GM18867 (cell line): ENCODE measurements at regions not wholly inside any gene's neighbourhood (a gene's known extent, or its start where the extent isn't known, plus 50 kb on each side); places are given as distances from the start of the nearest gene placed in this dataset.
"Not testable (repeated sequence)": the region's sequence is repeated elsewhere in the genome, so short reads cannot be mapped to it uniquely, and the experiment has no call there.

Experiments
- ATAC-seq: cut with Tn5 transposase; IDR thresholded peaks from one replicate; pipeline ENCODE4 v1.9.1; 2021; ENCODE audit warnings: mild to moderate bottlenecking, moderate library complexity; ENCODE audit not compliant: unreplicated experiment

DNA sequence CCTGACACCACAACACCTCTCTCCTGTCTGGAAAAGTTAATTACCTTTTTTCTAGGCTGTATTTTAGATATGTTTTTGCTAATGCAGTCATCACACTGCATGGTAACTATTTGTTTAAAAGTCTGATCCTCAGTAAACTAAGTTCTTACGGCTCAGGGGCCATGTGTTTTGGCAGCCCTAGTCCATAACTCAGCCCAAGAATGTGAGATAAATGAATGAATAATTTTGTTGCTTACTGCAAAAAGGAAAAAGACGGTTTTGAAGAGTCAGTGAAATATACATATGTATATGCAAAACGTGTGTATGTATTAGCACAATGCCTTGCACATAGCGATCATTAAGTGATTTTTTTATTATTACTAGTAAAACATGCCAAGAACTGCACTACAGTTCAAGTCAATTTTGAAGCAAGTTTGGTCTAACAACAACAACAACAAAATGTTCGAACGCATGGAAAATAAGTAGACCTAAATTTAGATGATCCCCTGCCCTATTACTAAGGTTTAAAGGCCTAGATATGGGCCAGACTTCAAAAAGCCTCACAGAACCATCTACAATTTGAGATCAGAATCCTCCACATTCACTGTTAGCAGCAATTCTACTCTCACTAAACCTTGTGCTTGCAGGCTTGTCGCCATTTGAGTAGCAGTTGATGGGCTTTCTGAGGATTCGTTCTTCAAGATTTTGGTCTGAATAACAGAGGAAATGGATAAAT lies 140.0 kb downstream of the NDUFA12 start:
- no peak for ATAC-seq

DNA sequence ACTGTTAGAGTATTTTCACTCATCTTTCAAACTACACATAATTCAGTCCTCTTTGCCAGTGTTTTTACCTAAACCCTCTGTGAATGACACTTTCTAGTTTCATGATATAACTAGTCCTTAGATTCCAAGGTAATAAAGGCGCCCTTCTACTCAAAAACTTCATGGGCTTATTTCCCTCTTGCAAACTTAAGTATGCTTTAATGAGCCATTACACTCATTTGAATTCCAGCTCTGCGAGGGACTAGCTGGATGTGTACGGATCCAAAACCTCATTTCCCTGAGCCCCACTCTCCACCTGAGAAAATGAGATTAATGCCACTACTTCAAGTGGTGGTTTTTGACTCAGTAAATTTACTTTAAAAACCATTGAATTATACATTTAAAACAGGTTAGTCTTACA lies 141.1 kb downstream of the NDUFA12 start:
- no peak for ATAC-seq

DNA sequence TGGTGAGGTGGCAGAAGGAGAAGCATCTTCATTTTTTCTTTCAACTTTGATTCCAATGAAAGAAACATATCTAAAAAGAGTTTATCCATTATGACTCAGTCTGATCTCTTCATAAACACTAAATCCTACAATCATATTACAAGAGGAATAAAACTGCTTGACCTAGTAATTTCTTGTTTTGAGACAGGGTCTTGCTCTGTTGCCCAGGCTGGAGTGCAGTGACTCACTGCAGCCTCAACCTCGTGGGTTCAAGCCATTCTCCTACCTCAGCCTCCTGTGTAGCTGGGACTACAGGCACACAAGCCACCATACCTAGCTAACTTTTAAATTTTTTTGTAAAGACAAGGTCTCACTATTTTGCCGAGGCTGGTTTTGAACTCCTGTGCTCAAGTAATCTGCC lies 147.2 kb downstream of the NDUFA12 start:
- ATAC-seq = no peak

DNA sequence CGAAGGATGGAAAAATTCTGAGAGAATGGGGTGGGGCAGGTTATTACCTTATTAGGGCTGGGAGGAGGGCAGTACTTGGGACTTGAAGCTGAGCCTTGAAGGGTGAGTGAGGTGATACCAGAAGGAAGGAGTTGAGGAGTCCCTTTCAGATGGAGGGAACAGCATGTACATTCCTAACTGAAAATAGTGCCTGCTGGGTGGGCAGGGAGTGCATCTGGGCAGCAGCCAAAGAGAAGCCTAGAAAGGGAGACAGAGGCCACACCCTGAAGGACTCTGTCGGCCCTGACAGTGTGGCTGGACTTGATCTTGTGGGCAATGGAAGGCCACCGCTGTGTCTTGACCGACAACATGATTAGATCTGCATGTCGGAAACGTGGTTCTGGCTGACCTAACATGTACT lies 147.6 kb downstream of the NDUFA12 start:
- ATAC-seq = no peak

DNA sequence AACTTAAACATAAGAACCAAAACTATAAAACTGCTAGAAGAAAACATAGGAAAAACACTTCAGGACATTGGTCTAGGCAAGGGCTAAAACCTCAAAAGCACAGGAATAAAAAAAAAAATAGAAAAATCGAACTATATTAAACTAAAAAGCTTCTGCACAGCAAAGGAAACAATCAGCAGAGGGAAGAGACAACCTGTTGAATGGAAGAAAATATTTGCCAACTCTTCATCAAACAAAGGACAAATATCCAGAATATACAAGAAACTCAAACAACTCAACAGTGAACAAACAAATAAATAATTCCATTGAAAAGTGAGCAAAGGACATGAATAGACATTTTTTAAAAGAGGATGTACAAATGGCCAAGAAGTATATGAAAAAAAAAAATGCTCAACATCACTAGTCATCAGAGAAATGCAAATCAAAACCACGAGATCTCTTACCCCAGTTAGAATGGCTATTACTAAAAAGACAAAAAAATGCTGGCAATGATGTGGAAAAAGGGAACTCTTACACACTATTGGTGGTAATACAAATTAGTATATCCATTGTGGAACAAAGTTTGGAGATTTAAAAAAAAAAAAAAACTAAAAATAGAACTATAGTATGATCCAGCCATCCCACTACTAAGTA lies 152.0 kb downstream of the NDUFA12 start:
- no peak for ATAC-seq

DNA sequence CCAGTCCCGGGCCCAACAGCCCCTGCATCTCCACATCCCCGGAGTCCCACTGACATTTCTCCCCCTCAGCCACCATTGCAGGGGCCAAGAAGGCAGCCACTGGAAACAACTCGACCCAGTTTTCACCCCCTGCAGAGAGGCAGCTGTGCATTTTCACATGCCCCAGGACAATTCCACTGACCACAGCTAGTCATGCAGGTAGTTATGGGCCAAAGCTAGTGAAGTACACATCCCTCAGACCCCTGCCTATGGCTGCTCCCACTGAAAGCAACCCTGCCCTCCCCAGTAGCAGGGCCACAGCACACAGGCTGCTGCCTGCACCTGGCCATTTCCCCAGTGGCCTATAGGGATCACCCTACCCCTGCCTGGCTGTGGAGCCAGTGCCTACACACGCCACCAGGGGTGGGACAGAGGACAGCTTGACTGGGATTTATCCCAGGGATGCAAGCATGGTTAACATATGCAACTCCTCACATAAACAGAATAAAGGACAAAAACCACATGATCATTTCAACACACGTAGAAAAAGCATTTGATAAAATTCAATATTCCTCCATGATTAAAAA lies 154.0 kb downstream of the NDUFA12 start:
- ATAC-seq = no peak

DNA sequence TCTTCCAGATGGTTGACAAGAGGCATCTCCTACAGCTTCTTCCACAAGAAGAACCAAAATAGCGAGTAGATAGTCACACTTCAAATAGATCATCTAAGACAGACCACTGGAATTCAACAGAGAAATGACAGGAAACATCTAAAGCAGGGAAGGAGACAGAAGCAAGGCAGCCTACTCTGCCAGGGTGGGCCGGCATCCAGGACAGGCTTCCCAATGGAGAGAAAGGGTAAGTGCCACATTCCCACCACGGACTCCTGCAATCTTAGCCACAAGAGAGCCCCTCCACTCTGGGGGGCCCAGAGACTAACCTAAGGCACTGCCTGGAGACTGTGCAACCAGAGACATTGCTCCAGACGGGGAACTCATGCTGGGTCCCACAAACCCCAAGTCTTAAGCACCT lies 154.5 kb downstream of the NDUFA12 start:
- ATAC-seq = no peak

DNA sequence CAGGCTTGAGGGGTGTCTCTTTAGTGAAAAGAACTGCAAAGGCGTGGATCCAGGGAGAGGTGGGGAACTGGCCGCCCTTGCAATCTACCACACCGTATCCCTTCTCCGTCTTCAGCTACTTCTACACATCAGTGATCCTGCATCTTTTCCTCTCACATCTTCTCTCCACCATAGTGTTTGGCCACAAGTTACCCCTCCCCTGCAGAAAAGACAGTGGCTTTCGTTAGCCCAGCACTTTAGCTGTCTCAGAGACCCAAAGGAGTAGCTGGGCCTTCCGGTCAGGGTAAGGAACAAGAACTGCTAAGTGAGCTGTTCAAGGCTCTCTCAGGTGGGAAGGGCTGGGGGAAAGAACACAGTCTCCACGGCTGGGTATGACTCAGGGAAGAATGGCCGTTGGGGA lies 158.4 kb downstream of the NDUFA12 start:
- no peak for ATAC-seq

DNA sequence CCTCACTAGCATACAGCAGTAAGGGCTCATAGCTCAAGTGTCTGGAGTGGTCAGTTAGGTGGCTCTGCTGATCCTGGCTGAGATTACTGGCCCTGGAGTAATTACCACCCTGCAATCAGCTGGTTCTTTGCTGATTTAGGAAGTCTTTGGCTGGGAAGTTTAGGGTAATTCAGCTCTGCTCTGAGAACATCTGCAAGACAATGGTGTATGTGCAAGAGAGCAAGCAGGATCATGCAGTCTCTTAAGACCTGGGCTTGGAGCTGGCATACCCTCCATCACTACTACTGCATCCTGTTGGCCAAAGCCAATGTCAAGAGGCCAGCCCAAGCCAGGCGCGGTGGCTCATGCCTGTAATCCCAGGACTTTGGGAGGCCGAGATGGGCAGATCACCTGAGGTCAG lies 159.0 kb downstream of the NDUFA12 start:
- ATAC-seq = no peak

DNA sequence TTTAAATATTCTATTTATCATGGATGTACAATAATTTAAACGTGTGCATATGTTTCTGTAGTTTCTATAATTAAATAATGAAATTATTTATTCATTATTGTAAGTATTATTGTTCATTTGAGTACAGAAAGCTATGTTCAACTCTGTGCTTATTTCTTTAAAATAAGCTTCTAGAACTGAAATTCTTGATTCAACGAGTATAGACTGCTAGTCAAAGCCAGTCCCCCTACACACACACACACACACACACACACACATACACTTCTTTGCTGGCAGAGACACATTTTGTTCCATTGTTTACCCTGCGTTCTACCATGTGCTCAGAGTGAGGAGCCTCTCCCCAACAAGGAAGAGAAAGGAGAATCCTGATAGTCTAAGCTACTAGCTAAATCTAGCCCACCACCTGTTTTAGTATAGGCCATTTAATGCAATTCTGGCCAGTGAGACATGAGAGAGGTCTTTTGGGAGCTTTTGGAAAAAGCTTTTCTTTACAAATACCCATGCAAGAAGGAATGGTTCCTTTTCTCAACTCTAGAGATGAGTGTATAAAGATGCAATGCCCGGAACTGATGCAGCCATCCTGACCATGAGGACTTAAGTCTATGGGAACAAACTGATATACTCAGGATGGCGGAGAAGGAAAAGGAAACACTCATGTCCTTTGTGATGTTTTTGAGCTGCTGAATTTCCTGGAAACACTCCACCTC lies 161.4 kb downstream of the NDUFA12 start:
- no peak for ATAC-seq

DNA sequence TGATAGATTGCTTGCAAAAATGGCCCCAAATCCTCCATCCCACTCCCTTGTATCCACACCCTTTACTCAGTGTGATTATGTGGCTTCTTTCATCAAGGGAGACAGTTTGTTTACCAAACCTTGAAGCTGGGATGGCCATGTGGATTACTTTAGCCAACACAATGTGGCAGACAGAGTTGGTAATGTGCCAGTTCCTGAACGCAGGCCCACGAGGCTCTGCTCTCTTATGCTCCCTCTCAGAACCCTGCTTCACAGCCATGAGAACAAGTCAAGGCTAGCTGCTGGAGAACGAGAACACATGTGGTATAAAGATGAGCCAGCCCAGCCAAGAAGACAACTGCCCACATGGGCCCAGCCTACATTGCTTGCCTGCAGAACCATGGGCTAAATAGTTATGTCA lies 162.3 kb downstream of the NDUFA12 start:
- no peak for ATAC-seq

DNA sequence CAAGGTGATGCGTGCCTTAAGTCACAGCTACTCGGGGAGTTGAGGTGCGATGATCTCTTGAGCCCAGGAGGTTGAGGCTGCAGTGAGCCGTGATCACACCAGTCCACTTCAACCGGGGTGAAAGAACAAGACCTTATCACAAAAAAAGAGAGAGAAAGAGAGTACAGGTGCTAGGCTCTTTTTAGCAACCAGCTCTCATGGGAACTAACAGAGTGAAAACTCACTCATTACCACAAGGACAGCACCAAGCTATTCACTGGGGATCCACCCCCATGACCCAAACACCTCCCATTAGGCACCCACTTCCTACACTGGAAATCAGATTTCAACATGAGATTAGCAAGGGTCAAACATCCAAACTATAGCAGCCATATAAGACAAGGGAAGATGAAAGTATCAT lies 164.2 kb downstream of the NDUFA12 start:
- peak; percentile 75 for ATAC-seq

DNA sequence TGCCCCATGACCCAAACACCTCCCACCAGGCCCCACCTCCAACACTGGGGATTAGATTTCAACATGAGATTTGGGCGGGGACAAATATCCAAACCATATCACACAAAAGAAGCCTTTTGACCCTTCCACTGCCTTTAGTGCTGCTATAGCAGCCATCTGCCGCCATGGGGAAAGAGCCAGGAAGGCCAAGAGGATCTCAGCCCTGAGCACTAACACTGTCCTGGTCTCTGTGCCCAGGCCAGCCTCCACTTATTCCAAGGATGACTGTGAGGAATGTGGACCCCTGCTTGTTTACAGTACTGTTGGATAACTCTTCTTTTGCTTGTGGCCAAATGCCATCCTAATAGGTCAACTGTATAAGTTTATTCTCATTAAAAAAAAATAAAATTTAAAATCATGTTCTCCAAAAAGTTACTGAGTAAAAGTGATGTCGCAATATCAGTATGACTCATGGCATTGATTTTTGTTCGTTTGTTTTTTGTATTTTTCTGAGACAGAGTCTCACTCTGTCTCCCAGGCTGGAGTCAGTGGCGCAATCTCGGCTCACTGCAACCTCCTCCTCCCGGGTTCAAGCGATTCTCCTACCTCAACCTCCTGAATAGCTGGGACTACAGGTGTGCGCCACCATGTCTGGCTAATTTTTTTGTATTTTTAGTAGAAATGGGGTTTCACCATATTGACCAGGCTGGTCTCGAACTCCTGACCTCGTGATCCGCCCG lies 166.4 kb downstream of the NDUFA12 start:
- not testable (repeated sequence) for ATAC-seq

DNA sequence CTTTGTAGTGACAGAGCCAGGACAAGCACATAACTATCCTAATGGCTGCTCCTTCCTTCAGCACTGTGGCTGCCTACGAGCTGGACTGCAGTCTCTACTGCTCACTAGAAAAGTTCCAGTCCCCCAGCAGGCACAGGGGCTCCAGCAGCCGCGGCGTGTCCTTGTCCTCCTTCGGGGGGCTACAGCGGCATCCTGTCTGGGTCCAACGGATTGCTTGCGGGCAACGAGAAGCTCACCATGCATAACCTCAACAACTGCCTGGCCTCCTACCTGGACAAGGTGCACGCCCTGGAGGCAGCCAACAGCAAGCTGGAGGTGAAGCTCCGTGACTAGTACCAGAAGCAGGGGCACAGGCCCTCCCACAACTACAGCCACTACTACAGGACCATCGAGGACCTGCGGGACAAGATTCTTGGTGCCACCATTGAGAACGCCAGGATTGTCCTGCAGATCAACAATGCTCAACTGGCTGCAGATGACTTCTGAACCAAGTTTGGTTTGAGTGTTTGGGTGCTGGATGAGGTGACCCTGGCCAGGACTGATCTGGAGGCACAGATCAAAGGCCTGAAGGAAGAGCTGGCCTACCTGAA lies 169.4 kb downstream of the NDUFA12 start:
- no peak for ATAC-seq

DNA sequence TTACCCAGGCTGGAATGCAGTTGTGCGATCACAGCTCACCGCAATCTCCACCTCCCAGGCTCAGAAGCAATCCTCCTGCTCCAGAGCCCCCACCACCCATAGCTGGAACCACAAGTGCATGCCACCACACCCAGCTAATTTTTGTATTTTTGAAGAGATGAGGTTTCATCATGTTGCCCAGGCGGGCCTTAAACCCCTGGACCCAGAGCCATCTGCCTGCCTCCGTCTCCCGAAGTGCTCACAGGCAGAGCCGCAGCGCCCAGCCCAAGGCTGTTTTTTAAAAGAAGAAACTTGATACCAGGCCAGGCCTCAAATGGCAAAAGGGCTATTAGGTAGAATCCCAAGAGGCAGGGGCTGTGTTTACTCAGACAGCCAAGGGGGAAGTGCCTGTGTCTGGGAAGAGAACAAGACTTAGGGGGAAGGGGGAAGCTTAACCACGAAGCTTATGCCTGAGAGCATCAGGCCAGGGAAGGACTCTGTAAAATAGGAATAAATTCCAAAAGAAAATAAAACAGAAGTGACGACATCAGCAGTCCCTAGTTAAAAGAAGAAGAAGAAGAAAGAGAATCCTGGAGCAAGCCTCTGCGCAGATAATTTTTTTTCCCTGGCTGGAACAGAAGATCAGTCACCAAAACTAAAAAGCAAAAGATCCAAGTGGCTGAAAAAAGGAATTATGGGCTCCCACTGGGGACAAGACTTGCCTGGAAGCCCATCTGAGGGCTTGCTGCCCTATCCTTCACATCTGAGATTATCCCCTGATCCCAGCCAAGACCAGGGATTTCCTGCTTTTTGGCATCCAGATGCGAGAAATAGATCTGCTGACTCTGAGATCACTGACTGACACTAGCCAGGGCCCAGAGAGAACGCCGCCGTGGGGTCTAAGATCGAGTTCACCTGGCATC lies 170.5 kb downstream of the NDUFA12 start:
- no peak for ATAC-seq

DNA sequence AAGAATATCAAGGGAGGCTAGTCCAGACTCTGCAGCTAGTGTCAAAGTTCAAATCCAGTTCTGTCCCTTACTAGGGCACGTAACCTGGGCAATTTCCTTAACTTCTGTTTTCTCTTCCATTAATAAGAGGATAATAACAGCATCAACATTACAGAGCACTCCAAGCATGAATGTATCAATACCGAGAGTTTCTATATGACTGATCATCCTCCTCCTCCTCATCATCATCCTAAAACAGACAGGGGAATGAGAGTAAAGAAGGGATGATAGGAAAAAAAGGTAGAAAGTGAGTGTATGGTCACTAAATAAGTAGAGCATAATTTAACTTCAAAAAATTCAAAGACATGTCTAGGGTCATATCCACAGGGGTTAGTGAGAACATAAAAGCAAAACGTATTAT lies 171.4 kb downstream of the NDUFA12 start:
- no peak for ATAC-seq

DNA sequence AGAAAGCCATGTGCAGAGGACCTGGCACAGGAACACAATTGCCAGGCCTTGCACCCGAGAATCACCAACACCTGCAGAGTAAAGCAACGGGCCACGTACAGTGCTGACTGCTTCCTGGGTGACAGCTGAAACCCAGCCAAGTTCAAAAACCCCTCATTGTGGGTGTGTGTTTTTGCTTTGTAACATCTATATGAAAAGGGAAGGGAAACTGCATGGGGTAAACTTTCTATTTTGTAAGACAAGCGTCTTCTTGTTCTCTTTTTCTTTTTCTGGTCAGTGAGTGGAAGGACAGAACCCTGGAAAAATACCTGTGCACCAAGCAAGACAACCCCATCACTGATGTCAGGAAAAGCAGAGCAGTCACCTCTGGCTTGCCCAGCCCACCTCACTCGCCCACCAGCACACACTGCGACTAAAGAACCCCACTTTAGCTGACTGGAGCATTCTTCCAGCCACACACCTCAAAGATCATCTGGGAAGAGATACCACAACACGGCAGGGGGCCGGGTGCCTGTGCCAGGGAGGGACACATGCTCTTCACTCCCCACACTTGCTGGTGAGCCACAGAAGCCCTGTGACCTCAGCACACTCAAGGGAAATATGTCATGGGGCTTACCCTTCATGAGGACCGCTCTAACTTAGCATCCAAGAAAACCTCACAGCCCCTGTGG lies 172.3 kb downstream of the NDUFA12 start:
- ATAC-seq = peak; percentile 92

DNA sequence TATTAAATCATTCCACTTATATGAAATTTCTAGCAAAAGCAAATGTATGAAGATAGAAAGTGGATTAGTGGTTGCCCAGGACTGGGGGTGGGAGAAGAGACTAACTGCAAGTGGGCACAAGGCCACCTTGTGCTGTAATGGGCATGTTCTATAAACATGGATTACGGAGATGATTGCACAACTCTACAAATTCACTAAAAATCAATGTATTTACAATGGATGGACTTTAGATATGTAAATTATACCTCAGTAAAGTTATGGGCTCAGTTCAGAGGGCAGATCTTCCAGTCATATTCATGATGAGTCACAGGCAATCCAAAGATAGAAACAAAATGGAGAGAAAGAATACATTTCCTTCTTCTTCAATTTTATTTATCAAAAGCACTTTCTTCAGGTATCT lies 173.9 kb downstream of the NDUFA12 start:
- ATAC-seq = no peak

DNA sequence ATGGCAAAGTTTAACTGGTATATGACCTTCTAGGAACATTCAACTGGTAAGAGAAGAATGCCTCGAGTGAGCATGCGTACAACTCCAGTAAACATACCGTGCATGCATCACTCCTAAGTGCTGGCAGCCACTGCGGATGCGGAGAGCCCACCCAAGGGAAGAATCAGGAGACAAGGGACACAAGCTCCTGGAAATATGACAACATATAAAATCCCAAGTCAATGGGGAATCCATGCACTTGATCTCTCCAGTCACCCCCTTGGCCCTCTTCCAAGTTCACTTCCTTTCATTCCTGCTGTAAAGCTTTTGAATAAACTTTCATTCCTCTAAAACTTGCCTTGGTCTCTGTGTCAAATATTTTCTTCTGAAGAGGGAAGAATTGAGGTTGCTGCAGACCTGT lies 168.7 kb upstream of the TMCC3 start:
- no peak for ATAC-seq
